DOHH2 (cell line): ENCODE measurements at regions not wholly inside any gene's neighbourhood (a gene's known extent, or its start where the extent isn't known, plus 50 kb on each side); places are given as distances from the start of the nearest gene placed in this dataset.

Experiments used
- EZH2phosphoT487 ChIP-seq: fragments of 200-600 bp; sonication (generic); IDR thresholded peaks from 2 replicates; pipeline ENCODE4 v1.6.1; 2017; ENCODE audit warnings: borderline replicate concordance, mild to moderate bottlenecking, antibody characterized with exemption, low read length, moderate library complexity, mixed read lengths
- TF ChIP-seq, protein P1 (sequence below): fragments of 200-600 bp; sonication (generic); IDR thresholded peaks from one replicate; pipeline ENCODE4 v1.5.1; 2014; ENCODE audit warnings: antibody characterized with exemption, mild to moderate bottlenecking, low read depth, low read length; ENCODE audit not compliant: poor library complexity, severe bottlenecking

GRCh38 chr7:41315764-41316163 lies 387.1 kb downstream of the INHBA start:
- no peak for TF ChIP-seq EZH2phosphoT487
- TF ChIP-seq, protein P1, sequence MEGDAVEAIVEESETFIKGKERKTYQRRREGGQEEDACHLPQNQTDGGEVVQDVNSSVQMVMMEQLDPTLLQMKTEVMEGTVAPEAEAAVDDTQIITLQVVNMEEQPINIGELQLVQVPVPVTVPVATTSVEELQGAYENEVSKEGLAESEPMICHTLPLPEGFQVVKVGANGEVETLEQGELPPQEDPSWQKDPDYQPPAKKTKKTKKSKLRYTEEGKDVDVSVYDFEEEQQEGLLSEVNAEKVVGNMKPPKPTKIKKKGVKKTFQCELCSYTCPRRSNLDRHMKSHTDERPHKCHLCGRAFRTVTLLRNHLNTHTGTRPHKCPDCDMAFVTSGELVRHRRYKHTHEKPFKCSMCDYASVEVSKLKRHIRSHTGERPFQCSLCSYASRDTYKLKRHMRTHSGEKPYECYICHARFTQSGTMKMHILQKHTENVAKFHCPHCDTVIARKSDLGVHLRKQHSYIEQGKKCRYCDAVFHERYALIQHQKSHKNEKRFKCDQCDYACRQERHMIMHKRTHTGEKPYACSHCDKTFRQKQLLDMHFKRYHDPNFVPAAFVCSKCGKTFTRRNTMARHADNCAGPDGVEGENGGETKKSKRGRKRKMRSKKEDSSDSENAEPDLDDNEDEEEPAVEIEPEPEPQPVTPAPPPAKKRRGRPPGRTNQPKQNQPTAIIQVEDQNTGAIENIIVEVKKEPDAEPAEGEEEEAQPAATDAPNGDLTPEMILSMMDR: peak; percentile 37
